GM12878 (cell line): ENCODE measurements at regions not wholly inside any gene's neighbourhood (a gene's known extent, or its start where the extent isn't known, plus 50 kb on each side); places are given as distances from the start of the nearest gene placed in this dataset.

Source experiments
- ATF3 ChIP-seq: IDR thresholded peaks from 2 replicates; pipeline ENCODE4 v1.6.1; 2011; ENCODE audit warnings: low read depth, mild to moderate bottlenecking, low read length, moderate library complexity, borderline replicate concordance; ENCODE audit errors: extremely low read depth
- CREM ChIP-seq: IDR thresholded peaks from 2 replicates; pipeline ENCODE4 v1.6.1; 2014; ENCODE audit warnings: antibody characterized with exemption, low read depth
- CTCF ChIP-seq, 3 experiments: IDR thresholded peaks in 2 of 3; conservative IDR thresholded peaks in 1 of 3; 2 replicates each; pipeline ENCODE4 v1.5.1; 2011; ENCODE audit warnings: low read depth in 3 of 3, low read length in 3 of 3, mild to moderate bottlenecking in 3 of 3, control low read depth in 2 of 3, moderate library complexity in 2 of 3, inconsistent platforms in 1 of 3, mixed read lengths in 1 of 3; ENCODE audit not compliant: control insufficient read depth in 2 of 3, insufficient read depth in 1 of 3; ENCODE audit errors: extremely low read depth in 1 of 3
- KDM1A ChIP-seq: fragments of 200-600 bp; sonication (generic); IDR thresholded peaks from 2 replicates; pipeline ENCODE4 v1.6.1; 2016; ENCODE audit warnings: borderline replicate concordance
- NKRF ChIP-seq: fragments of 450-650 bp; conservative IDR thresholded peaks from 2 replicates; pipeline ENCODE4 v1.6.1; 2017; ENCODE audit warnings: mild to moderate bottlenecking, moderate library complexity
- POLR2AphosphoS2 ChIP-seq: IDR thresholded peaks from 2 replicates; pipeline ENCODE4 v1.6.1; 2011; ENCODE audit warnings: low read depth, mild to moderate bottlenecking, low read length, improper control_type of control experiment, moderate library complexity
- SMAD5 ChIP-seq: IDR thresholded peaks from 2 replicates; pipeline ENCODE4 v1.6.1; 2016; ENCODE audit warnings: antibody characterized with exemption, low read depth
- TAF1 ChIP-seq: IDR thresholded peaks from 2 replicates; pipeline ENCODE4 v1.6.1; 2011; ENCODE audit warnings: mild to moderate bottlenecking, low read depth, low read length, borderline replicate concordance

GRCh38 chr9:129386812-129387177 lies 208.7 kb upstream of the IER5L start:
- no peak for TF ChIP-seq CTCF (IDR thresholded peaks at IDR 0.05 in 2 of 3, conservative IDR thresholded peaks at IDR 0.05 in 1 of 3; ENCODE audit: control insufficient read depth in 2 of 3, extremely low read depth in 1 of 3, insufficient read depth in 1 of 3, low read depth in 3 of 3, low read length in 3 of 3)
- no peak for TF ChIP-seq NKRF
- TF ChIP-seq CREM, result no peak
- TF ChIP-seq SMAD5, result no peak
- TF ChIP-seq TAF1, result no peak
- TF ChIP-seq POLR2AphosphoS2, result no peak
- no peak for TF ChIP-seq KDM1A
- no peak for TF ChIP-seq ATF3
